ENCODE measurements at regions not wholly inside any gene's neighbourhood (a gene's known extent, or its start where the extent isn't known, plus 50 kb on each side); places are given as distances from the start of the nearest gene placed in this dataset.

GRCh38 chr9:3696368-3696767 lies 170.6 kb upstream of the RFX3 start:
- intact Hi-C loops (cut with micrococcal nuclease; ENCODE audit: unreplicated experiment): no loop called here
- DNase-seq (ENCODE audit: low spot score) (no peak), FAIRE-seq (no peak), ATAC-seq (no peak)
- ChIA-PET POLR2A (no interaction called here), CTCF (ENCODE audit: low intra/inter-chr PET ratio, low total read pairs) (no interaction called here)
- H3K9me3 ChIP-seq (ENCODE audit: low read length): no peaks in the 10 kb centered on the region
- no peak overlapping the region for H3K4me2 ChIP-seq (ENCODE audit: low read depth, low read length)
- no peak for TF ChIP-seq HDAC1 (CRISPR knock-in tag; IDR thresholded peaks at IDR 0.05)
- no peak overlapping the region for H3K27ac ChIP-seq (ENCODE audit: extremely low read length, insufficient read depth, low read length)
- H3K79me2 ChIP-seq (ENCODE audit: insufficient read depth, low read length): no peaks in the 10 kb centered on the region
- no peaks in the 10 kb centered on the region for H3K36me3 ChIP-seq (replicated peaks in 1 of 2; ENCODE audit: control insufficient read depth in 1 of 2, insufficient read depth in 2 of 2, low read length in 2 of 2)
- no peak overlapping the region for H3K9ac ChIP-seq (ENCODE audit: insufficient read depth, low read depth, low read length)
- in situ Hi-C loops (cut with HindIII; ENCODE audit: extremely low pct_ligation_motif_present, low pct_unique_long_range_greater_than_20kb): no loop called here
- H3K4me3 ChIP-seq (replicated peaks in 1 of 3; ENCODE audit: insufficient read depth in 1 of 3, low read depth in 2 of 3, low read length in 3 of 3): no peak overlapping the region
- H2AFZ ChIP-seq (ENCODE audit: low read length): no peak overlapping the region
- BruUV-seq (replicated peaks): no TSS peak
- 0% methylated on average over 2 of the region's 2 CpGs for WGBS (ENCODE audit: low lambda C conversion rate)
- no peaks in the 10 kb centered on the region for H3K27me3 ChIP-seq (ENCODE audit: control insufficient read depth in 1 of 2, insufficient read depth in 2 of 2, low read length in 2 of 2)
- no peaks in the 10 kb centered on the region for H4K20me1 ChIP-seq (ENCODE audit: insufficient read depth, low read length)
- H3K4me1 ChIP-seq (ENCODE audit: insufficient read depth, low read length): no peaks in the 10 kb centered on the region

GRCh38 chr9:3692606-3693005 lies 166.8 kb upstream of the RFX3 start:
- H4K20me1 ChIP-seq (ENCODE audit: insufficient read depth, low read length): no peaks in the 10 kb centered on the region; the same call in 1 of the 2 replicates
- H3K79me2 ChIP-seq (ENCODE audit: insufficient read depth, low read length): no peaks in the 10 kb centered on the region
- H3K36me3 ChIP-seq (replicated peaks in 1 of 2; ENCODE audit: control insufficient read depth in 1 of 2, insufficient read depth in 2 of 2, low read length in 2 of 2): no peaks in the 10 kb centered on the region
- no peak overlapping the region for H3K4me3 ChIP-seq (replicated peaks in 1 of 3; ENCODE audit: insufficient read depth in 1 of 3, low read depth in 2 of 3, low read length in 3 of 3)
- H3K27me3 ChIP-seq (ENCODE audit: control insufficient read depth in 1 of 2, insufficient read depth in 2 of 2, low read length in 2 of 2): no peaks in the 10 kb centered on the region
- ATAC-seq (no peak), FAIRE-seq (no peak), DNase-seq (ENCODE audit: low spot score) (no peak)
- in situ Hi-C loops (cut with HindIII; ENCODE audit: extremely low pct_ligation_motif_present, low pct_unique_long_range_greater_than_20kb): no loop called here
- POLR2A ChIA-PET: no interaction called here
- WGBS (ENCODE audit: low lambda C conversion rate): 49% methylated on average over 1 of the region's 1 CpG
- no peak overlapping the region for H2AFZ ChIP-seq (ENCODE audit: low read length)
- CTCF ChIA-PET (ENCODE audit: low intra/inter-chr PET ratio, low total read pairs): no interaction called here
- no peaks in the 10 kb centered on the region for H3K4me1 ChIP-seq (ENCODE audit: insufficient read depth, low read length)
- H3K27ac ChIP-seq (ENCODE audit: extremely low read length, insufficient read depth, low read length): no peak overlapping the region
- no TSS peak for BruUV-seq (replicated peaks)
- no peak overlapping the region for H3K9ac ChIP-seq (ENCODE audit: insufficient read depth, low read depth, low read length)
- no peaks in the 10 kb centered on the region for H3K9me3 ChIP-seq (ENCODE audit: low read length)
- intact Hi-C loops (cut with micrococcal nuclease; ENCODE audit: unreplicated experiment): no loop called here
- H3K4me2 ChIP-seq (ENCODE audit: low read depth, low read length): no peak overlapping the region
- TF ChIP-seq CTCF (CRISPR knock-in tag; IDR thresholded peaks at IDR 0.05): no peak
- TF ChIP-seq ZNF543 (CRISPR knock-in tag; IDR thresholded peaks at IDR 0.05): no peak
- TF ChIP-seq NFATC3 (CRISPR knock-in tag; IDR thresholded peaks at IDR 0.05): no peak
- TF ChIP-seq REST (IDR thresholded peaks at IDR 0.05; ENCODE audit: borderline replicate concordance in 1 of 2, low read depth in 1 of 2, low read length in 2 of 2): no peak
- TF ChIP-seq DRAP1 (CRISPR knock-in tag; IDR thresholded peaks at IDR 0.05): no peak
- no peak for TF ChIP-seq CREB1 (IDR thresholded peaks at IDR 0.05)
- no peak for TF ChIP-seq CREB1 (CRISPR knock-in tag; IDR thresholded peaks at IDR 0.05)
- no peak for TF ChIP-seq HINFP (CRISPR knock-in tag; IDR thresholded peaks at IDR 0.05; ENCODE audit: low read depth)

All from HepG2 (cell line).